ENCODE measurements at regions not wholly inside any gene's neighbourhood (a gene's known extent, or its start where the extent isn't known, plus 50 kb on each side); places are given as distances from the start of the nearest gene placed in this dataset.

- Histone ChIP-seq H3K9me3 (ENCODE audit: insufficient read depth, low read length) (peaks cover 1% of the 10 kb centered on the region; the same call in 1 of the 2 replicates), H3K4me3 (ENCODE audit: insufficient read length, low read depth) (no peak overlapping the region), H3K4me1 (ENCODE audit: insufficient read depth, insufficient read length) (no peaks in the 10 kb centered on the region), H3K9ac (ENCODE audit: insufficient read length, low read depth) (no peak overlapping the region), H3K36me3 (ENCODE audit: insufficient read depth, insufficient read length, low read length) (no peaks in the 10 kb centered on the region), H3K27me3 (ENCODE audit: insufficient read depth, insufficient read length) (no peaks in the 10 kb centered on the region)
- no peak for TF ChIP-seq SUZ12 (IDR thresholded peaks at IDR 0.05; ENCODE audit: extremely low read depth, insufficient read depth, insufficient read length)
- no peak for DNase-seq (ENCODE audit: low read depth, low spot score)
These were observed 248.6 kb downstream of the MATN1 start for GRCh38 chr1:30474818-30475200.

- H3K27me3 ChIP-seq (ENCODE audit: insufficient read depth, insufficient read length), result no peaks in the 10 kb centered on the region
- no peaks in the 10 kb centered on the region for H3K36me3 ChIP-seq (ENCODE audit: insufficient read depth, insufficient read length, low read length)
- no peak overlapping the region for H3K4me3 ChIP-seq (ENCODE audit: insufficient read length, low read depth)
- no peak for DNase-seq (ENCODE audit: low read depth, low spot score)
- no peak overlapping the region for H3K9ac ChIP-seq (ENCODE audit: insufficient read length, low read depth)
- H3K9me3 ChIP-seq (ENCODE audit: insufficient read depth, low read length), result no peaks in the 10 kb centered on the region
- no peaks in the 10 kb centered on the region for H3K4me1 ChIP-seq (ENCODE audit: insufficient read depth, insufficient read length)
- TF ChIP-seq SUZ12 (IDR thresholded peaks at IDR 0.05; ENCODE audit: extremely low read depth, insufficient read depth, insufficient read length) (no peak), YY1 (IDR thresholded peaks at IDR 0.05; ENCODE audit: insufficient read depth, insufficient read length) (no peak), ZNF274 (IDR thresholded peaks at IDR 0.05; ENCODE audit: low read depth, low read length) (no peak)
These were observed 249.2 kb downstream of the MATN1 start for GRCh38 chr1:30473922-30474817.

GRCh38 chr1:30472526-30472925 is 250.9 kb downstream of the MATN1 start:
- TF ChIP-seq SUZ12 (IDR thresholded peaks at IDR 0.05; ENCODE audit: extremely low read depth, insufficient read depth, insufficient read length), result no peak
- TF ChIP-seq YY1 (IDR thresholded peaks at IDR 0.05; ENCODE audit: insufficient read depth, insufficient read length), result no peak
- TF ChIP-seq ZNF274 (IDR thresholded peaks at IDR 0.05; ENCODE audit: low read depth, low read length), result no peak
- no peaks in the 10 kb centered on the region for H3K27me3 ChIP-seq (ENCODE audit: insufficient read depth, insufficient read length)

GRCh38 chr1:30472009-30472408 is 251.4 kb downstream of the MATN1 start:
- TF ChIP-seq ZNF274 (IDR thresholded peaks at IDR 0.05; ENCODE audit: low read depth, low read length) (no peak), SUZ12 (IDR thresholded peaks at IDR 0.05; ENCODE audit: extremely low read depth, insufficient read depth, insufficient read length) (no peak), YY1 (IDR thresholded peaks at IDR 0.05; ENCODE audit: insufficient read depth, insufficient read length) (no peak)
- no peak for DNase-seq (ENCODE audit: low read depth, low spot score)
- Histone ChIP-seq H3K4me3 (ENCODE audit: insufficient read length, low read depth) (no peak overlapping the region), H3K36me3 (ENCODE audit: insufficient read depth, insufficient read length, low read length) (no peaks in the 10 kb centered on the region), H3K9me3 (ENCODE audit: insufficient read depth, low read length) (no peaks in the 10 kb centered on the region), H3K9ac (ENCODE audit: insufficient read length, low read depth) (no peak overlapping the region), H3K4me1 (ENCODE audit: insufficient read depth, insufficient read length) (peaks cover 6% of the 10 kb centered on the region), H3K27me3 (ENCODE audit: insufficient read depth, insufficient read length) (no peaks in the 10 kb centered on the region)

More at GRCh38 chr1:30472526-30472925, 250.9 kb downstream of the MATN1 start:
- peaks cover 6% of the 10 kb centered on the region for H3K4me1 ChIP-seq (ENCODE audit: insufficient read depth, insufficient read length)
- no peaks in the 10 kb centered on the region for H3K36me3 ChIP-seq (ENCODE audit: insufficient read depth, insufficient read length, low read length)
- H3K9ac ChIP-seq (ENCODE audit: insufficient read length, low read depth), result no peak overlapping the region
- no peak overlapping the region for H3K4me3 ChIP-seq (ENCODE audit: insufficient read length, low read depth)
- no peak for DNase-seq (ENCODE audit: low read depth, low spot score)
- H3K9me3 ChIP-seq (ENCODE audit: insufficient read depth, low read length), result no peaks in the 10 kb centered on the region

- no peak for DNase-seq (ENCODE audit: low read depth, low spot score)
- TF ChIP-seq SUZ12 (IDR thresholded peaks at IDR 0.05; ENCODE audit: extremely low read depth, insufficient read depth, insufficient read length) (no peak), ZNF274 (IDR thresholded peaks at IDR 0.05; ENCODE audit: low read depth, low read length) (no peak), YY1 (IDR thresholded peaks at IDR 0.05; ENCODE audit: insufficient read depth, insufficient read length) (no peak)
- no peak overlapping the region for H3K4me3 ChIP-seq (ENCODE audit: insufficient read length, low read depth)
- peaks cover 6% of the 10 kb centered on the region for H3K4me1 ChIP-seq (ENCODE audit: insufficient read depth, insufficient read length)
- no peaks in the 10 kb centered on the region for H3K27me3 ChIP-seq (ENCODE audit: insufficient read depth, insufficient read length)
- no peaks in the 10 kb centered on the region for H3K9me3 ChIP-seq (ENCODE audit: insufficient read depth, low read length)
- no peaks in the 10 kb centered on the region for H3K36me3 ChIP-seq (ENCODE audit: insufficient read depth, insufficient read length, low read length)
- no peak overlapping the region for H3K9ac ChIP-seq (ENCODE audit: insufficient read length, low read depth)
These were observed 252.1 kb downstream of the MATN1 start for GRCh38 chr1:30471307-30471706.

- DNase-seq (ENCODE audit: low read depth, low spot score), result no peak
- TF ChIP-seq YY1 (IDR thresholded peaks at IDR 0.05; ENCODE audit: insufficient read depth, insufficient read length), result no peak
These were observed 254.0 kb downstream of the MATN1 start for GRCh38 chr1:30469426-30469825.

GRCh38 chr1:30467101-30467500 is 256.3 kb downstream of the MATN1 start:
- H3K9ac ChIP-seq (ENCODE audit: insufficient read length, low read depth), result no peak overlapping the region
- H3K36me3 ChIP-seq (ENCODE audit: insufficient read depth, insufficient read length, low read length), result no peaks in the 10 kb centered on the region
- H3K9me3 ChIP-seq (ENCODE audit: insufficient read depth, low read length), result no peaks in the 10 kb centered on the region
- H3K4me3 ChIP-seq (ENCODE audit: insufficient read length, low read depth), result no peak overlapping the region
- no peaks in the 10 kb centered on the region for H3K27me3 ChIP-seq (ENCODE audit: insufficient read depth, insufficient read length)
- H3K4me1 ChIP-seq (ENCODE audit: insufficient read depth, insufficient read length), result peaks cover 6% of the 10 kb centered on the region
- no peak for DNase-seq (ENCODE audit: low read depth, low spot score)
- TF ChIP-seq ZNF274 (IDR thresholded peaks at IDR 0.05; ENCODE audit: low read depth, low read length), result no peak
- no peak for TF ChIP-seq SUZ12 (IDR thresholded peaks at IDR 0.05; ENCODE audit: extremely low read depth, insufficient read depth, insufficient read length)
- TF ChIP-seq YY1 (IDR thresholded peaks at IDR 0.05; ENCODE audit: insufficient read depth, insufficient read length), result no peak

More at GRCh38 chr1:30469426-30469825, 254.0 kb downstream of the MATN1 start:
- no peaks in the 10 kb centered on the region for H3K27me3 ChIP-seq (ENCODE audit: insufficient read depth, insufficient read length)
- peaks cover 6% of the 10 kb centered on the region for H3K4me1 ChIP-seq (ENCODE audit: insufficient read depth, insufficient read length)
- H3K4me3 ChIP-seq (ENCODE audit: insufficient read length, low read depth), result no peak overlapping the region
- H3K9ac ChIP-seq (ENCODE audit: insufficient read length, low read depth), result no peak overlapping the region
- H3K9me3 ChIP-seq (ENCODE audit: insufficient read depth, low read length), result no peaks in the 10 kb centered on the region
- no peaks in the 10 kb centered on the region for H3K36me3 ChIP-seq (ENCODE audit: insufficient read depth, insufficient read length, low read length)

All from NT2/D1 (cell line).